Inferior parietal cortex (tissue), 1 donor: ENCODE measurements at regions not wholly inside any gene's neighbourhood (a gene's known extent, or its start where the extent isn't known, plus 50 kb on each side); places are given as distances from the start of the nearest gene placed in this dataset.

Source experiments
- DNase-seq: peaks from one replicate; pipeline ENCODE4 v3.0.0-alpha.2; 2016; ENCODE audit errors: extremely low spot score

GRCh38 chr10:108691126-108691525, 1232.2 kb downstream of the XPNPEP1 start:
- DNase-seq, result no peak

GRCh38 chr10:108690530-108690929, 1232.8 kb downstream of the XPNPEP1 start:
- no peak for DNase-seq

GRCh38 chr10:108689891-108690290, 1233.4 kb downstream of the XPNPEP1 start:
- DNase-seq, result no peak

DNA sequence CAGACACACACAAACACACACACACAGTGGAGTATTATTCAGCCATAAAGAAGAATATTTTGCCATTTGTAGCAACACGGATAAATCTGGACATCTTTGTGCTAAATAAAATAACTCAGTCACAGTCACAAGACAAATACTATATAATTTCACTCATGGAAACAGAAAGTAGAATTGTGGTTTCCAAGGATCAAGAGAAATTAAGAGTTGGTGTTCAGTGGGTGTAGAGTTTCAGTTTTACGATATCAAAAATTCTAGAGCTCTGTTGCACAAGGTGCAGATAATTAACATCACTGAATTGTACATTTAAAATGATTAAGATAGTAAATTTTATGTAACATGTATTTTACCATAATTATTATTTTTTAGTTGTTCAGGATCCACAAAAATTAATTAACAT, 1235.0 kb downstream of the XPNPEP1 start:
- DNase-seq, result no peak

DNA sequence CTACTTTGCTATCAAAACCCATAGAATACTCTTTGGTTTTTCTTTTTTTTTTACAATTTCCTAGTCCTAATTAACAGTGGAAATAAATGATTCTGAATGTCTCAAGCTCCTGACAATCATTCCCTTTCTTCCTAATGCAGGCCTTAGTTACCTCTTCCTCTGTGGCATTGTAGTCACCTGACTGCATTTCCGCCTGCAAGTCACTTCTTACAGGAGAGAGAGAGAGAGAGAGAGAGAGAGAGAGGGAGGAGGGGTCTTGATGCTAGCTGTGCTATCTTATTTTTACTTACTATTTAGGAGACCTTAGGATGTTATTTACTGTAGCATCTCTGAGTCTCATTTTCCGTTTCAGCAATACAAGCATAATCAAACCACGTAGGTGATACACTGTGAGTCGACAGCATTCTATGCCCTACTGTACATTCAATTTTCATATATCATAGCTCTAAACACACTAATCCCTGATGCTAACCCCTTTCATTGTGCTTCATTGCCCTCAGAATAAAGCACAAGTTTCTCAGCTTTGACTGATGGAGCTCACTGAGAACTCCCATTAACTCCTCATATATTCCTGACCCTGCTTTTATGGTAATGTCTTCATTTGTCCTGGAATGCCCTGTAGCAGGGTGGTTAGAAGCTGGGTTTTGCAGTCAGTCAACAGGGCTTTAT, 1237.3 kb downstream of the XPNPEP1 start:
- DNase-seq, result no peak

DNA sequence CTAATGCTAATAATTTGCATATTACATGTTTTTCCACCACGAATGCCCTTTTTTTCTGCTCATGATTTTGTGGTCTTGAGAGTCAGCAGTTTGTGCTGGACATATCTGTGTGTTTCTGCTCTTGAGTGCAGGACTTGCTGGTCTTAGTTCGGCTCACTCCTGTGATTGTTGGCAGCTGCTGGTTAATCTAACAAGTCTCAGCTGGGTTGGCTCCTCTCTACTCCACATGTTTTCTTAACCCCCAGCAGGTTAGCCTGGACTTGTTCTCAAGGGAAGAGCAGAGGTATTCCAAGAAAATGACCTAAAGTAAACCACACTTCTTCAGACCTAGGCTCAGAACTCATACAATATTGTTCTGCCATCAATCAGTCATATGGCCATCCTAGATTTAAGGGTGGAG, 1238.9 kb downstream of the XPNPEP1 start:
- DNase-seq, result no peak

GRCh38 chr10:108673741-108674140, 1249.6 kb downstream of the XPNPEP1 start:
- DNase-seq, result no peak

DNA sequence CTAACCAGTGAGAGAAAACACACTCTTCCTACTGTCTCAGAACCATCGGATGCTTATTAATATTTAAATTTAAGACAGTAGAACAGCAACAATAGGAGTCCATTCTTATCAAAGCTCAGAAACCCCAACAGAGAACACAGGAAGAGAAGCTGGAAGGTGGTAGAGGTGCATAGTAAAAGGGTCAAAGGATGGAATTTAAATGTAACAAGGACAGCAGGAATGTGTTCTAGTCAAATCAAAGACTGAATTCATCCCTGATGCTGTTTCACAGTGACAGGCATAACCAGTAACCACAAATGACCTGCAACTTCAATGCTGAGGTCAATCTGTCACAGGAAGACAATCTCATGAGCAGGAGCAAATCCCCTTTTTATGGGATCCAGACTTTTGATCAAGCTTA, 1259.7 kb downstream of the XPNPEP1 start:
- DNase-seq, result no peak

DNA sequence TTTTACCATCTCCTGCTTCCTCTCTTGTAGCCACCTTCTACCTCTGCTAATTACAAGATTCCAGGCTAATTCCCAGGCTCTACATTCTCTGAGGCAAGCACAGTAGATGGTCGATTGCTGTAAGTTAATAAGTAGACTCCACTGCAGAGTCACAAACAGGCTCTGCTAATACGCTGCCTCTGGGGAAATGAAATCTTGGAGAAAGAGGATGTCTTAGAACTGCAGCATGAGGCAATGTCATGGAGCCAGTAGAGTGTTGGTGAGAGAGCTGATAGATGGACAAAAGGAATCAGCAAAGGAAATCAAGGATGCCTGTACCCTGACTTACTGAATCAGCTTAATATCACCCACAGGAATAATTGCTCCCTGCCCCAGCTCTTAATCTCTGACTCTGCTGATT, 1260.3 kb downstream of the XPNPEP1 start:
- no peak for DNase-seq

DNA sequence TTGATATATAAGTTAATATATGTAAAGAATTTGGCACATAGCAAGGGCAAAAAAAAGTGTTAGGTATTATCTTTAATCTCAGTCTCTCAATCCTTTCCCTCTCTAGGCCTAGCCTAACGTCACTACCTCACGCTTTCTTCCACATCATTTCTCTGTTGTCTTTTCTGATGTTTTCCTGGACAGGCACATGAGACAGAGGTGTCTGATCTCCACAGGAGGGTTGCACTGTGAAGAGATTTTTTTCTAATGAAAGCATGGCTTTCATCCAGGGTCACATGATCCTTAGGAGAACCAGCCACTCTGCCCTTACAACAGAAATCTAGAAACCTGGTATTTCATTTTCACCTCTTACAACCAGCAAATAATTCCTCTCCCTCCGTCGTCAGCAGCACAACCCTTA, 1268.3 kb downstream of the XPNPEP1 start:
- DNase-seq, result no peak

GRCh38 chr10:108653531-108653930, 1269.8 kb downstream of the XPNPEP1 start:
- DNase-seq, result no peak

GRCh38 chr10:108639010-108639409, 1284.3 kb downstream of the XPNPEP1 start:
- no peak for DNase-seq

DNA sequence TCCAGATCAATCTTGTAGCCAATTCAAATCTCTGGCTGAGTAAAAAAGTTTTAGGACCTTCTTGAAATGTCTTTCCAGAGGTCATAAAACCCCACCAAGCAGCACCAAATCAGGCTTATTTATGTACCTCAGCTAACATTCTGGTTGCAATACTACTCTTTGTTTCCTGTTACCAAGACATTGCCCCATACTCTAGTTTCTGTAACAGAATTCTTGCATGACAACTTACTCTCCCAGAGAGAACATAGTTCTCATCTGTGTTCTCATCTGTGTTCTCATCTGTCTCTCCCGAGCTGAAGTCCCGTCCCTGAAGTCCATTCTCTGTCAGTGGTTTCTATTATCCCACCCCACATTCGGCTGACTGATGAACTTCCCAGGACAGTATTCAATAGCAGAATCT, 1285.1 kb downstream of the XPNPEP1 start:
- no peak for DNase-seq

GRCh38 chr10:108633046-108633445, 1290.3 kb downstream of the XPNPEP1 start:
- peak; percentile 10 for DNase-seq

DNA sequence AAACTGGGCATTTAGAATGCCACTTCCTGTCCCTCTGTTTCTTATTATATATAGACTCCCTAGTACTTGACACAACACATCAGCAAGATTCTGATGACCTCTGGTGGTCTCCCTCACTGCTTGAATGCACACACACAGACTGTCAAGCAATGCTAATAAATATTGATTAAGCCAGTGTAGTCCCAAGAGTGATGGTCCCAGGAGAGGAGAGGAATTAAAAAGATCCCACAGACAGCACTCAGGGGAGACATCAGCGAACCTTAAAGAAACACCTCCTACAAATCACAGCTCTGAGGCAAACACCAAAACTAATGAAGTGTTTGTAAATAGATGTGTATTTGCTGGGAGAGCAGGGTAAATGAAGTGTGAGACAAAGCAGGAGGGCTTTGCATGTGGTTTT, 1291.2 kb downstream of the XPNPEP1 start:
- no peak for DNase-seq

- DNase-seq, result no peak
Measured at GRCh38 chr10:108631332-108631731, 1292.0 kb downstream of the XPNPEP1 start.

DNA sequence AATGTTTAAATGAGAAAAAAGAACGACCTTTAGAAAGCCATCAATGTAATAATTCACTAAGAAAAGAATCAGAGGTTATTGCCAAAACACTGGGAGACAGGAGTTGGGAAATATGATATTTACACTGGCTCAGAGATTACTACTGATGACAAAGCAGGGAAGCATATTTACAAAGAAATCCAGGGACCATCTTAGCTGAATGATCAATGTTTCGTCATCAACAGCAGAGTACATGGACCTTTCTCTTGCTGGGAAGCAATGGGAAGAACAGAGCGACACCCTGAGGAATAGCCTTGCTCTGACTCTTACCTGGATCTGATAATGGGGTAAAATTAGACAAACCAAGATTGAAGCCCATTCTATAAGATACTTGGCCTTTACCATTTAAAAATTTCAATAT, 1293.5 kb downstream of the XPNPEP1 start:
- no peak for DNase-seq

DNA sequence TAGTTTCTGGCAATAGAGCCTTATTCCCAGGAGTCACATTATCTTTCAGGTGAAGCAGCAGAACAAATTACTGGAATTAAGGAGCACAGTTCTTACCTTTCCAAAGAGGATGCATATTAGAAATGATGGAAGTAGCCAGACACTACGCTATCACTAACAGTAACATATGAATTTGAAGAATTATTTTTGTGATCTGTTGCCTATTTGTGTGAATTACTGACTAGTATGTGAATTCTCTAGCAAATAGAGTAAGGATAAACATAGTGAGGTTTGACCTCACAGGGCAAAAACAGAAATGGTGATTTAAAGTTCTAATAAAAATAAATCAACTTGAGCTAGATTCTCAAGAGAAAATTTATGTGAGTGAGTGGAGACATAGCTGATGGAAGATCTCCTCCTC, 1299.3 kb downstream of the XPNPEP1 start:
- DNase-seq, result no peak

GRCh38 chr10:108620821-108621534, 1302.3 kb downstream of the XPNPEP1 start:
- DNase-seq, result no peak

DNA sequence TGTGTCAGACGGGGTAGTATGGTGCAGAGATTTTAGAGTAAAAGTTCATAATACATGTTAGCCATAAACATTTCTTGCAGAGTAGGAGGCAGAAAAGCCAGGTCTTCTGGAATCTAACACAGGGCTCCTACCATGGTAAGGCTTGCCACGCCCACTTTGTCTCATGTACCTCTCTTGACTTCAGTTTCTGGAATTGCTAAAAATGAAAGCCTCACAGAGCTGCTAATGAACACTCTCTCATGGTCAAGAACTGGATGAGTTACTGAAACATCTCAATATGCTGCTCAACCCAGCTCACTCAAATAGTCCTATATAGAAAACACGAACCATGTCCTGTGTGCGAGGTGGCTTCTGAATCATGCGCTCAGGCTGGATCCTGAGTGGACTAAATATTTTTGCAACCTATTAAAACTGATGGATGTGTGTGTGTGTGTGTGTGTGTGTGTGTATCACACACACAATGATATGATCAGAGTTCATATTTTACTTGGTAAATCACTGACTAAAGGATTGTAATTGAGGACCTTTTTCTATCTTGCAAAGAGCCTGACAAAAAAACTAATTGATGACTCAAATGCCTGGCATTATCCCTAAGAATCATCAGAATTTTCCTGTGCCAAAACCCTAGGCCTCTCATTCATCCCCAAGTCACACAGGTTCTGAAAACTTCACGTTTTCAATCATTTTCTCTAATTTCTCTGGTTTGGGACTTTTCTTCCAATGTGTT, 1306.6 kb downstream of the XPNPEP1 start:
- DNase-seq, result no peak

GRCh38 chr10:108615576-108616320, 1307.6 kb downstream of the XPNPEP1 start:
- DNase-seq, result no peak

- DNase-seq, result no peak
Measured at GRCh38 chr10:108612485-108612884, 1310.8 kb downstream of the XPNPEP1 start.
